Mesendoderm (in vitro differentiated cells): ENCODE measurements at regions not wholly inside any gene's neighbourhood (a gene's known extent, or its start where the extent isn't known, plus 50 kb on each side); places are given as distances from the start of the nearest gene placed in this dataset.

Source experiments
- DNase-seq: peaks from one replicate; pipeline ENCODE4 v3.0.0; 2013
- H2AK5ac ChIP-seq: 2 replicates; pipeline ENCODE4 v1.6.1; 2013; ENCODE audit warnings: low read length, inconsistent platforms
- H2BK120ac ChIP-seq: 2 replicates; pipeline ENCODE4 v1.6.1; 2013; ENCODE audit warnings: low read depth, mild to moderate bottlenecking, low read length, moderate library complexity, mixed read lengths
- H2BK15ac ChIP-seq: replicated peaks from 2 replicates; pipeline ENCODE4 v1.6.1; 2013; ENCODE audit warnings: low read depth, mild to moderate bottlenecking, moderate library complexity
- H2BK5ac ChIP-seq: 2 replicates; pipeline ENCODE4 v1.6.1; 2013; ENCODE audit warnings: low read length, inconsistent platforms
- H3K18ac ChIP-seq: 2 replicates; pipeline ENCODE4 v1.6.1; 2013; ENCODE audit warnings: mild to moderate bottlenecking, low read length, mixed read lengths
- H3K23ac ChIP-seq: one replicate; pipeline ENCODE4 v1.6.1; 2013; ENCODE audit warnings: low read length
- H3K27ac ChIP-seq: 2 replicates; pipeline ENCODE4 v1.5.1; 2013; ENCODE audit warnings: low read depth, mild to moderate bottlenecking, inconsistent platforms, low read length, moderate library complexity
- H3K27me3 ChIP-seq: 2 replicates; pipeline ENCODE4 v1.6.1; 2013; ENCODE audit warnings: low read length, control low read depth, mild to moderate bottlenecking, inconsistent platforms; ENCODE audit not compliant: insufficient read depth, poor library complexity
- H3K36me3 ChIP-seq: 2 replicates; pipeline ENCODE4 v1.6.1; 2013; ENCODE audit warnings: low read length, inconsistent platforms; ENCODE audit not compliant: control insufficient read depth, insufficient read depth
- H3K4ac ChIP-seq: one replicate; pipeline ENCODE4 v1.6.1; 2013; ENCODE audit warnings: low read depth, mild to moderate bottlenecking, low read length, moderate library complexity
- H3K4me1 ChIP-seq: 2 replicates; pipeline ENCODE4 v1.6.1; 2013; ENCODE audit warnings: low read depth, low read length, inconsistent platforms; ENCODE audit not compliant: control insufficient read depth
- H3K4me2 ChIP-seq: 2 replicates; pipeline ENCODE4 v1.6.1; 2013; ENCODE audit warnings: low read length
- H3K4me3 ChIP-seq: 2 replicates; pipeline ENCODE4 v1.5.1; 2013; ENCODE audit warnings: mild to moderate bottlenecking, low read length
- H3K56ac ChIP-seq: one replicate; pipeline ENCODE4 v1.6.1; 2013; ENCODE audit warnings: low read length
- H3K79me1 ChIP-seq: 2 replicates; pipeline ENCODE4 v1.6.1; 2013; ENCODE audit warnings: low read length, inconsistent platforms
- H3K79me2 ChIP-seq: 2 replicates; pipeline ENCODE4 v1.6.1; 2013; ENCODE audit warnings: mild to moderate bottlenecking, low read length; ENCODE audit not compliant: control insufficient read depth, insufficient read depth
- H3K9ac ChIP-seq: 2 replicates; pipeline ENCODE4 v1.6.1; 2013; ENCODE audit warnings: low read length, inconsistent platforms
- H4K5ac ChIP-seq: one replicate; pipeline ENCODE4 v1.6.1; 2013; ENCODE audit warnings: low read length
- H4K8ac ChIP-seq: one replicate; pipeline ENCODE4 v1.6.1; 2013; ENCODE audit warnings: low read depth, mild to moderate bottlenecking, control low read depth, low read length, moderate library complexity
- WGBS: extraction: QIAGEN DNeasy Blood & Tissue Kit; methylation state at CpG from one replicate; pipeline ENCODE4 v1.1.7; 2013; ENCODE audit warnings: low lambda C conversion rate, missing lambda C conversion rate; ENCODE audit not compliant: insufficient coverage; ENCODE audit errors: extremely low coverage; 5-methylcytosine and 5-hydroxymethylcytosine counted together

DNA sequence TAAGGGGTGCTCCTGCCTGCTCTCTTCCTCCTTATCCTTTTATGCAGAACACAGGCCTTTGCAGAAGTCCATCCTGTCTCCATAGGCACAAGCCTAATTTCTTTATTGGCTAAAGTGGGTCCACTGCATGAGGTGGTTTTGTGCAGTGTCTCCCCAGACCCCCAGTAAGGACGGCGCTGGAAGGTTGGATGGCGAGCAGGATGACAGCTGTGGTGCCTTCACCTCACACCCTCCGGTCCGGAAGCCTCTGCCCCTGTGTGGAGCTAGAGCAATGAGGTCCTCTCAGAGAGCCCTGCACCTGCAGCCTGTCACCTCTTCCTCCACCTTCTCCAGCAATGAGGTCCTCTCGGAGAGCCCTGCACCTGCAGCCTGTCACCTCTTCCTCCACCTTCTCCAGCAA is 393.7 kb upstream of the IRX1 start:
- no peak overlapping the region for H2BK120ac ChIP-seq
- H3K9ac ChIP-seq = no peak overlapping the region
- no peak overlapping the region for H4K5ac ChIP-seq
- H3K4me2 ChIP-seq = no peak overlapping the region
- no peak overlapping the region for H3K4ac ChIP-seq
- no peak overlapping the region for H2AK5ac ChIP-seq
- H3K79me2 ChIP-seq = no peaks in the 10 kb centered on the region
- no peak overlapping the region for H4K8ac ChIP-seq
- no peak overlapping the region for H3K4me3 ChIP-seq
- no peak overlapping the region for H3K18ac ChIP-seq
- no peaks in the 10 kb centered on the region for H3K79me1 ChIP-seq
- no peak for DNase-seq
- H2BK5ac ChIP-seq = no peak overlapping the region
- WGBS = no CpG with 5 or more reads among the region's 6 CpGs
- no peak overlapping the region for H3K23ac ChIP-seq
- no peak overlapping the region for H3K56ac ChIP-seq
- no peak overlapping the region for H3K27ac ChIP-seq
- no peaks in the 10 kb centered on the region for H3K36me3 ChIP-seq
- H3K27me3 ChIP-seq = no peaks in the 10 kb centered on the region
- peaks cover 5% of the 10 kb centered on the region for H3K4me1 ChIP-seq
- no peak overlapping the region for H2BK15ac ChIP-seq

DNA sequence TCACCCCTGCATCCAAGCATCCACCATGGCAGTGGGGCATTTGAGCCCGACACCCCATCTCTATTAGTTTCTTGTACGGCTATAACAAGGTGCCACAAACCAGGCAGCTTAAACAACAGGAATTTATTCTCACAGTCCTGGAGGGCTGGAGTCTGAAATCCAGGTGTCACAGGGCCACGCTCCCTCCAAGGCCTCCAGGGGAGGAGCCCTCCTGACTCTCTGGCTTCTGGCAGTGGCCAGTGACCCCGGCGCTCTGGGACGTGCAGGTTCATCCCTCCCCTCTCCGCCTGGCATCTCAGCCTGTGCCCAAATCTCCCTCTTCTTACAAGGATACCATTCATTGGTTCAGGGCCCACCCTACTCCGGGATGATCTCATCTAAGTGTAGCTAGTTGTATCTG is 394.5 kb upstream of the IRX1 start:
- WGBS = no CpG with 5 or more reads among the region's 8 CpGs
- Histone ChIP-seq H3K27me3 (no peaks in the 10 kb centered on the region), H3K79me1 (no peaks in the 10 kb centered on the region), H3K4me2 (no peak overlapping the region), H3K4ac (no peak overlapping the region), H4K5ac (no peak overlapping the region), H3K56ac (no peak overlapping the region), H3K18ac (no peak overlapping the region), H3K9ac (no peak overlapping the region), H3K36me3 (no peaks in the 10 kb centered on the region), H2BK120ac (no peak overlapping the region), H4K8ac (no peak overlapping the region), H2BK5ac (no peak overlapping the region), H2AK5ac (no peak overlapping the region), H3K27ac (no peak overlapping the region), H2BK15ac (no peak overlapping the region), H3K23ac (no peak overlapping the region), H3K79me2 (no peaks in the 10 kb centered on the region), H3K4me3 (no peak overlapping the region), H3K4me1 (peaks cover 5% of the 10 kb centered on the region)
- DNase-seq = no peak

GRCh38 chr5:3199962-3200755 is 395.5 kb upstream of the IRX1 start:
- WGBS = no CpG with 5 or more reads among the region's 15 CpGs
- H3K18ac ChIP-seq = no peak overlapping the region
- no peak overlapping the region for H4K8ac ChIP-seq
- no peak overlapping the region for H3K4me2 ChIP-seq
- H2BK120ac ChIP-seq = no peak overlapping the region
- no peak overlapping the region for H3K4me3 ChIP-seq
- H3K4me1 ChIP-seq = peaks cover 5% of the 10 kb centered on the region
- no peak overlapping the region for H3K27ac ChIP-seq
- H2BK5ac ChIP-seq = no peak overlapping the region
- H3K27me3 ChIP-seq = no peaks in the 10 kb centered on the region
- no peak overlapping the region for H3K4ac ChIP-seq
- H3K23ac ChIP-seq = no peak overlapping the region
- no peak overlapping the region for H2AK5ac ChIP-seq
- no peaks in the 10 kb centered on the region for H3K79me2 ChIP-seq
- no peak overlapping the region for H4K5ac ChIP-seq
- peak; percentile 21 for DNase-seq
- H3K36me3 ChIP-seq = no peaks in the 10 kb centered on the region
- H3K79me1 ChIP-seq = no peaks in the 10 kb centered on the region
- H3K9ac ChIP-seq = no peak overlapping the region
- H2BK15ac ChIP-seq = no peak overlapping the region
- no peak overlapping the region for H3K56ac ChIP-seq

DNA sequence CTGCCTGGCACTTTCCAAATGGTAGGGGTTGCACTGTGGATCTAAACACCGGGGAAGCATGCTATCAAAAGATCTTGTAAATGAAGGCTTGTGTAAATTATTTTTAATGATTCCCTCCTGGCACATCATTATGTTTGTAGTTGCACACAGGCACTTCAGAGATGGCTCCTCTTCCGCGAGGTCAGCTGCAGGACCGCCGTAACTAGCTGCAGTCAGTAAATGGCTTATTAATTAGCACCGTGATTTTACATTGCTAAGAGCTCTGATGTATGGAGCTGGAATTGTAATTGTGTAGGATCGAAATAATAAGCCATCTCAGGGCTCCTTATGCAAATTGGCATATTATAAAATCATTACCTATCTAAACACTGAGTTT is 397.6 kb upstream of the IRX1 start:
- H3K27me3 ChIP-seq = no peaks in the 10 kb centered on the region
- no peak for DNase-seq
- no peak overlapping the region for H2BK5ac ChIP-seq
- H2BK120ac ChIP-seq = no peak overlapping the region
- H3K9ac ChIP-seq = peak overlapping the region; percentile 50
- H3K56ac ChIP-seq = peak overlapping the region; percentile 68
- H3K18ac ChIP-seq = no peak overlapping the region
- no peak overlapping the region for H3K27ac ChIP-seq
- no peaks in the 10 kb centered on the region for H3K79me1 ChIP-seq
- H3K23ac ChIP-seq = no peak overlapping the region
- no peak overlapping the region for H3K4ac ChIP-seq
- no CpG with 5 or more reads among the region's 7 CpGs for WGBS
- peak overlapping the region; percentile 77 for H3K4me2 ChIP-seq
- no peak overlapping the region for H4K8ac ChIP-seq
- H2BK15ac ChIP-seq = no peak overlapping the region
- no peaks in the 10 kb centered on the region for H3K36me3 ChIP-seq
- peak overlapping the region; percentile 31 for H3K4me3 ChIP-seq
- H3K79me2 ChIP-seq = no peaks in the 10 kb centered on the region
- H3K4me1 ChIP-seq = peaks cover 5% of the 10 kb centered on the region
- no peak overlapping the region for H2AK5ac ChIP-seq
- no peak overlapping the region for H4K5ac ChIP-seq

DNA sequence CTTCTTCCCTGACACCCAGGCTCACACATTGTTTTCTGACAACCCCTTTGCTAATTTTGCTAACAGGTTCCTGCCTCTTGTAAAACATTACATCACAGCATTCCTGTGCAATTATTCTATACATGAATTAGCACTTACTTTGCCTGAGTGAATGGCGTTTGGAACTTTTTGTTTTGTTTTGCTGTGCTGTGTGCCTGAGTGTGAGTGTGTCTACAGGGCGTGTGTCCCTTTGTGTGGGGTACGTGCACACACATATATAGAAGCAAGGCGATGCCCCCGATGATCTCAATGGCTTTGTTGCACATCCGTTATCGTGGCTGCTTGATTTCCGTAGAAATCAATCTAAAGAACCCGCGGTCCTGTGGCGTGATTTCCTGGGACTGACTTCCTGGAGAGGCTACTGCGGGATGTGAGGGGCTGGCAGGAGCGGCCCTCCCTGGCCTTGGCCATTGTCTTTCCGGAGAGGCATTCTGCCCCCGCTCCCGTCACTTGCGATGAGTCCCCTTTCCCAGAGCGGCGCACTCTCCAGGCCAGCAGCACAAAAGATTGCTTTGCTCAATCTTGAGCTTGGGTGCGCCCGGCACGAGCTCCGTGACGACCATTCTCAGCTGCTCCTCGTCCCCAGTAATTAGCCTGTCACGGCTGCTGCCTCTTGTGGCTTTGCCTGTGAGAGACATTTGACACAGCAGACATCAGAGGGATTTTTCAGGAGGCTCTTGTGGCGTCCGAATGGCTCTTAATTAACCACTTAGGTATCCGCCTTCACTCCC is 398.1 kb upstream of the IRX1 start:
- Histone ChIP-seq H3K4me2 (peak overlapping the region; percentile 77), H3K4me1 (peaks cover 5% of the 10 kb centered on the region), H2AK5ac (no peak overlapping the region), H3K4ac (no peak overlapping the region), H2BK5ac (no peak overlapping the region), H4K5ac (no peak overlapping the region), H4K8ac (no peak overlapping the region), H3K4me3 (peak overlapping the region; percentile 31), H2BK15ac (no peak overlapping the region), H3K18ac (no peak overlapping the region), H3K27ac (no peak overlapping the region), H2BK120ac (no peak overlapping the region), H3K36me3 (no peaks in the 10 kb centered on the region), H3K9ac (peak overlapping the region; percentile 56), H3K79me1 (no peaks in the 10 kb centered on the region), H3K79me2 (no peaks in the 10 kb centered on the region), H3K27me3 (no peaks in the 10 kb centered on the region), H3K23ac (no peak overlapping the region), H3K56ac (peak overlapping the region; percentile 68)
- WGBS = no CpG with 5 or more reads among the region's 29 CpGs
- peak; percentile 80 for DNase-seq
